Head of caudate nucleus (tissue), 42 donors: ENCODE measurements at regions not wholly inside any gene's neighbourhood (a gene's known extent, or its start where the extent isn't known, plus 50 kb on each side); places are given as distances from the start of the nearest gene placed in this dataset.

ENCODE experiments used
- DNase-seq, 42 donors: peaks; one replicate each; pipeline versions ENCODE4 v3.0.0 to v3.0.0-alpha.2; 2020 to 2021; ENCODE audit warnings: mixed read lengths in 7 of 42
- intact Hi-C: fragments of 100-400 bp; cut with DNase I; formaldehyde crosslinking; loops from one replicate; pipeline ENCODE4 v1.15.0; 2022

GRCh38 chr2:186060744-186061440 is 322.3 kb downstream of the FSIP2 start:
- intact Hi-C loops, result no loop called here
- no peak for DNase-seq

DNA sequence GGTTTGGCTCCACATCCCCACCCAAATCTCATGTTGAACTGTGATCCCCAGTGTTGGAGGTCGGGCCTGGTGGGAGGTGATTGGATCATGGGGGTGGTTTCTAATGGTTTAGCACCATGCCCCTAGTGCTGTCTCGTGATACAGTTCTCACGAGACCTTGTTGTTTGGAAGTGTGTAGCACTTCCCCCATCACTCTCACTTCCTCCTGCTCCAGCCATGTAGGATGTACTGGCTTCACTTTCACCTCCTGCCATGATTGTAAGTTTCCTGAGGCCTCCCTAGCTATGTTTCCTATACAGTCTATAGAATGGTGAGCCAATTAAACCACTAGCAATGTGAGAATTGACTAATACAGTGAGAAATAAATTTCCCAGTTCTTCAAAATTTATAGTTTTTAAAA is 325.9 kb downstream of the FSIP2 start:
- DNase-seq, result no peak
- intact Hi-C loops, result no loop called here

DNA sequence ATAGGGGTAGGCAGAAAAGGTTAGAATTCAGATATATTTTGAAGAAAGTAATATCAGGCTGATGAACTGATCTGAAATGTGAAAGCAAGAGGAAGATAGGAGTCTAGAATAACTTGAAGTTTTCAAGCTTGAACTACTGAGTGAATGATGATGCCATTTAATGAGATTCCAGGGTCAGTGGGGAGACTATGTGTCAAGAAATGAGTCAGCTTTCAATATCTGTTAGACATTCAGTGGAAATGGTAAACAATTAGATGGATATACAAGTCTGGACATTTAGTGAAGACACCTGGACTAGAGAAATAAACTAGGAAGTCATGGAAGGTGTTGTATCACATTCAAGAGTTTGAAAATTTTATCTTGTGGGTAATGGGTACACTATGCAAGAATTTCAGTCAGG is 326.9 kb downstream of the FSIP2 start:
- intact Hi-C loops, result no loop called here
- DNase-seq, result no peak

GRCh38 chr2:186068139-186068801 is 329.7 kb downstream of the FSIP2 start:
- intact Hi-C loops, result no loop called here
- DNase-seq, result no peak

GRCh38 chr2:186069676-186070075 is 331.1 kb downstream of the FSIP2 start:
- intact Hi-C loops, result no loop called here

DNA sequence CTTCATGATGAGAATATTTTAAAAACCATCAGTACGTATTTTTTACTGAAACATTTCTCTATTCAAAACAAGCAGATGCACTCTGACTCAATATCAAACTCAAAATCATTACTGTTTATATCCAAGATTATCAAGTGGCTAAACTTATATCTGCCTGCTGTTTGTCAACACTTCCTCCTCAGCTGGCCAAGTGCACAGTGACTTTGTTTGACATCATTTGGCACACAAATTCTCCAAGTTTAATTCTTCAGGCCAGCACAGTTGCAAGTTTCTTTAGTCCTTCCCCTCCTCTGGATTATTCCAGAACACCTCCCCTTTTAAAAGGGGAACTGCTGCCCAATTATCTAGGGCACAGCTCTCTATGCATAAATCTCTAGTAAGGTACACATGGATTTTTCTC is 346.6 kb downstream of the FSIP2 start:
- intact Hi-C loops, result no loop called here
- no peak for DNase-seq

More at GRCh38 chr2:186069676-186070075, 331.1 kb downstream of the FSIP2 start:
- no peak for DNase-seq

GRCh38 chr2:186093174-186093573 is 354.6 kb downstream of the FSIP2 start:
- DNase-seq, result no peak

GRCh38 chr2:186098821-186099220 is 360.2 kb downstream of the FSIP2 start:
- intact Hi-C loops, result no loop called here
- DNase-seq, result peak in 1 of 42 donors; percentile 17

More at GRCh38 chr2:186093174-186093573, 354.6 kb downstream of the FSIP2 start:
- intact Hi-C loops, result no loop called here

DNA sequence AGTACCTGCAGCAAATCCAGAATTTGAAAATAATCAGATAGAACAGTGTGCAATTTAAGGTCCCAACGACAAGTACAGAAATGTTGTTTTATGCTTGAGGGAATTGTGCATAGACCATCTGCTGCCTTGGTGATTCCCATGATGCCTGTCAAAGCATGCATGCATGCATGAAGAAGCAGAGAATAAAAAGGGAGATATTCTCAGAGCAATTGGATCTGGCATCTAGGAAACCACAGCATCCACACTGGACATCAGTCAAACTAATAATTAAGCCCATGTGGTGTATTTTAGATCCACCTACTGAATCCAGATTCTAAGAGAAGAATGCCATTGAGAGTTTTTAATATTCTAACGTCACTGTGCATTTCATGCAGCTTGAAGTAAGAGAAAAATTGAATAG is 361.2 kb downstream of the FSIP2 start:
- intact Hi-C loops, result no loop called here
- no peak for DNase-seq

DNA sequence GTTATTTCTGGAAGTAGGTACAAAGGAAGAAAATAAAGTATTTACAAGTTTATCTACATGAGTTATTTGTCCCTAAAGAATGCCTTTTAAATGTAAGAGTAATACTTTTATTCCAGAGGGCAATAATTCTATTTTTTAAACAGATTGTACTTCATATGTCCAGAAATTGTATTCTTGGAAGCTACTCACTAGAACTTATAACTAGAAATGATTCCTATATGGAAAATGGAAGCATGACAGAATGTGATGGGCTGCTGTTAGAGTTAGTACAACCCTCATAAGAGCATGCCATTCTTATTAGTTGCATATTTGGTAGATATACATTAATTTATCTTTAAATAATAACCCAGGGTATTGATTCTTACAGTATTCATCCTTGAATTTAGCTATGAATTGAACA is 362.0 kb downstream of the FSIP2 start:
- DNase-seq, result no peak
- intact Hi-C loops, result no loop called here

GRCh38 chr2:186101616-186102015 is 363.0 kb downstream of the FSIP2 start:
- DNase-seq, result no peak
- intact Hi-C loops, result no loop called here

- DNase-seq, result no peak
- intact Hi-C loops, result no loop called here
Observed at GRCh38 chr2:186103276-186103675, 364.7 kb downstream of the FSIP2 start.

DNA sequence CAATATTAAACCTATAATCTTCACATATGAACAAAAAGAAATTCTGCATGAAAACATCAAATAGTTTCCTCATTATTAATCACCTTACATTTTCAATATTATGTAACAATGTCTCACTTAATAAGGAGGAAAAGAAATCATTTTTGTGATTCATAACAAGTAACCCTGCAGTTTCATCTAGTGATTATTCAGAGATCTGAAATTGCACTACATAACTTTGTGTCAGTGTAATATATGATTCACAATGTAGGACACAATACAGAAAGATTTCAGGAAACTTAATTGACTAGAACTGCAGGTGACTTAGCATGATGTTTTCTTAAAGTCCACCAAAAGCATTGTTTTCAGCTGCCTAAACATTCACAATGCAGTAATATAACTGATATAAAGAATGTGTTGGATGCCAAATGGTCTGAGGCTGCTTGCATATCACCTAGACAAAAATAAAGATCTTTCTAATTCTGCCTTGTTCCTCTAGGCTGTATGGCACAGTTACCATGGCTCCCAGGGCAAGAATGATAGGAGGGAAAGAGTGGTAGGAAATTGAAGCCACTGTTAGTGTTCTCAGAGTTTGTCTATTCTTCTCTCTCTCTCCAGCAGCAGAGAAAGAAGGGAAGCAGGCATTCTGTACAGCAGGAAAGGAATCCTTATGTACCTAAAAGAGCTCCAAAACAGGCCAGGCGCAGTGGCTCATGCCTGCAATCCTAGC is 366.6 kb downstream of the FSIP2 start:
- peak in 1 of 42 donors; percentile 8 for DNase-seq
- intact Hi-C loops, result no loop called here

DNA sequence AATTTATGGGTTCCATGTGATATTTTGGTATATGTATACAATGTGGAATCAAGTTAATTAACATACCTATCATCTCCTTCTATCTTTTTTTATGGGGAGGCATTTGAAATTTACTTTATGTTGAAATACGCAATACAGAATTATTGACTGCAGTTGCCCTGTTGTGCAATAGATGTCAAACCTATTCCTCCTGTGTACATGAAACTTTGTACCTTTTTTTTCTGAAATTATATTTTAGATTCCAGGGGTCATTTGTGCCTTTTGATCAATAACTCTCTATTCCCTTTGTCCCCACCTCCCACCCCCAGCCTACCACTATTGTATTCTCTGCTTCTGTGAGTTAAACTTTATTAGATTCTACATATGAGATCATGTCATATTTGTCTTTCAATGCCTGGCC is 369.9 kb downstream of the FSIP2 start:
- intact Hi-C loops, result no loop called here

GRCh38 chr2:186113284-186113683 is 372.8 kb upstream of the ZC3H15 start:
- DNase-seq, result no peak
- intact Hi-C loops, result no loop called here

More for the DNA sequence above, 369.9 kb downstream of the FSIP2 start:
- no peak for DNase-seq

DNA sequence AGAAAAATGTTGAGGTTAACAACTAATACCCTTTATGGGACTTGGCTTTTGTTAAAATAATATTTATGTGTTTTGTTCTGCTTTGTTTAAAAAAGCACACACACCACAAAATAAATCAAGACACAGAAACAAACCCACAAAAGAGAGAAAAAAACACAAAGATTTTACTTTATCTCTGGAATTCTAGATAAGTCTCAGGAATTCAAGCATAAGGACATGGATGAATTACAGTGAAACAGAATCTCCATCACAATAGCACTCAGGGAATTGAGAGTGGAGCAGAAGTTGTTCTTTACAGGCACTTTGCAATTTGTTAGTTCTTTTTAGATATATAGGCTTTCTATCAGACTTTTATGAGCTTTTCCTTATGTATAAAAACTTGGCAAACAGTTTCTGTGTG is 360.9 kb upstream of the ZC3H15 start:
- DNase-seq, result no peak
- intact Hi-C loops, result no loop called here

GRCh38 chr2:186125625-186126024 is 360.4 kb upstream of the ZC3H15 start:
- DNase-seq, result no peak
- intact Hi-C loops, result no loop called here

GRCh38 chr2:186126181-186126580 is 359.9 kb upstream of the ZC3H15 start:
- DNase-seq, result peak in 3 of 42 donors; percentile 10 to 43 (median 42)
- intact Hi-C loops, result no loop called here

- DNase-seq, result no peak
- intact Hi-C loops, result no loop called here
Observed at GRCh38 chr2:186129767-186130581, 356.1 kb upstream of the ZC3H15 start.
